Lower lobe of right lung (tissue), 2 donors: ENCODE measurements at regions not wholly inside any gene's neighbourhood (a gene's known extent, or its start where the extent isn't known, plus 50 kb on each side); places are given as distances from the start of the nearest gene placed in this dataset.
"Not testable (repeated sequence)": the region's sequence is repeated elsewhere in the genome, so short reads cannot be mapped to it uniquely, and the experiment has no call there.

ENCODE experiments used
- ATAC-seq, 2 donors: fragments of 200-7000 bp; cut with Tn5 transposase; one replicate each; pipeline ENCODE4 v1.9.1; 2020 to 2022; ENCODE audit warnings: mild to moderate bottlenecking in 2 of 2, moderate library complexity in 2 of 2
- DNase-seq: peaks from one replicate; pipeline ENCODE4 v3.0.0-alpha.2; 2020
- H3K27ac ChIP-seq: fragments of 200-600 bp; one replicate; pipeline ENCODE4 v1.8.0; 2022
- H3K27me3 ChIP-seq: fragments of 200-600 bp; one replicate; pipeline ENCODE4 v1.8.0; 2022; ENCODE audit warnings: low read depth
- H3K36me3 ChIP-seq: fragments of 200-600 bp; one replicate; pipeline ENCODE4 v1.8.0; 2022; ENCODE audit warnings: mild to moderate bottlenecking
- H3K4me1 ChIP-seq: fragments of 200-600 bp; one replicate; pipeline ENCODE4 v1.8.0; 2022
- H3K4me3 ChIP-seq: fragments of 200-600 bp; one replicate; pipeline ENCODE4 v1.8.0; 2022; ENCODE audit warnings: mild to moderate bottlenecking
- H3K9me3 ChIP-seq: fragments of 200-600 bp; one replicate; pipeline ENCODE4 v1.8.0; 2022
- intact Hi-C: fragments of 100-400 bp; cut with DNase I; formaldehyde crosslinking; loops from one replicate; pipeline ENCODE4 v1.11.0; 2022
- TF ChIP-seq, protein P1 (sequence below): fragments of 200-600 bp; IDR thresholded peaks from one replicate; pipeline ENCODE4 v1.8.0; 2022; ENCODE audit warnings: antibody characterized with exemption, mild to moderate bottlenecking
- donor health status: DM: no; HTN: yes; CAD: no; lungs with severe emphysema.

DNA sequence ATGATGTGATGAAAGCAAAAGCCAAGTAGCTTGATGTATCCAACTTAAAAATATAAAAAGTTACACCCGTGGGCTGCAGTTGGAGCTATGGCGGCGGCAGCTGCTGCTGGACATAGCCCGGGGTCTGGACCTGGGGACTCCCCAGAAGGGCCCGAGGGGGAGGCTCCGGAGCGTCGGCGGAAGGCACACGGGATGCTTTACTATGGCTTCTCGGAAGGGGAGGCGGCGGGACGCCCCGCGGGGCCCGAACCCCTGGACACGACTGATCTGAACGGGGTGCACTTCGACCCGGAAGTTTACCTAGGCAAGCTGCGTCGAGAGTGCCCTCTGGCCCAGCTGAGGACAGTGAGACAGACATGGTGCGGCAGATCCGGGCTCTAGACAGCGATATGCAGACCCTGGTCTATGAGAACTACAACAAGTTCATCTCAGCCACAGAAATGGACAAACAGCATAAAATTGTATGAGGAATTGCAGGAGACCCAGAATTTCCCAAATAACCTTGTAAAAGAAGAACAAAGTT lies 109.5 kb upstream of the EEF2KMT start:
- intact Hi-C loops: no loop called here
- no peak overlapping the region for H3K27ac ChIP-seq
- ATAC-seq: no peak
- DNase-seq: no peak
- no peak overlapping the region for H3K4me3 ChIP-seq
- no peaks in the 10 kb centered on the region for H3K4me1 ChIP-seq
- H3K27me3 ChIP-seq: no peaks in the 10 kb centered on the region
- H3K36me3 ChIP-seq: no peaks in the 10 kb centered on the region
- TF ChIP-seq, protein P1, sequence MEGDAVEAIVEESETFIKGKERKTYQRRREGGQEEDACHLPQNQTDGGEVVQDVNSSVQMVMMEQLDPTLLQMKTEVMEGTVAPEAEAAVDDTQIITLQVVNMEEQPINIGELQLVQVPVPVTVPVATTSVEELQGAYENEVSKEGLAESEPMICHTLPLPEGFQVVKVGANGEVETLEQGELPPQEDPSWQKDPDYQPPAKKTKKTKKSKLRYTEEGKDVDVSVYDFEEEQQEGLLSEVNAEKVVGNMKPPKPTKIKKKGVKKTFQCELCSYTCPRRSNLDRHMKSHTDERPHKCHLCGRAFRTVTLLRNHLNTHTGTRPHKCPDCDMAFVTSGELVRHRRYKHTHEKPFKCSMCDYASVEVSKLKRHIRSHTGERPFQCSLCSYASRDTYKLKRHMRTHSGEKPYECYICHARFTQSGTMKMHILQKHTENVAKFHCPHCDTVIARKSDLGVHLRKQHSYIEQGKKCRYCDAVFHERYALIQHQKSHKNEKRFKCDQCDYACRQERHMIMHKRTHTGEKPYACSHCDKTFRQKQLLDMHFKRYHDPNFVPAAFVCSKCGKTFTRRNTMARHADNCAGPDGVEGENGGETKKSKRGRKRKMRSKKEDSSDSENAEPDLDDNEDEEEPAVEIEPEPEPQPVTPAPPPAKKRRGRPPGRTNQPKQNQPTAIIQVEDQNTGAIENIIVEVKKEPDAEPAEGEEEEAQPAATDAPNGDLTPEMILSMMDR: no peak
- H3K9me3 ChIP-seq: no peaks in the 10 kb centered on the region

DNA sequence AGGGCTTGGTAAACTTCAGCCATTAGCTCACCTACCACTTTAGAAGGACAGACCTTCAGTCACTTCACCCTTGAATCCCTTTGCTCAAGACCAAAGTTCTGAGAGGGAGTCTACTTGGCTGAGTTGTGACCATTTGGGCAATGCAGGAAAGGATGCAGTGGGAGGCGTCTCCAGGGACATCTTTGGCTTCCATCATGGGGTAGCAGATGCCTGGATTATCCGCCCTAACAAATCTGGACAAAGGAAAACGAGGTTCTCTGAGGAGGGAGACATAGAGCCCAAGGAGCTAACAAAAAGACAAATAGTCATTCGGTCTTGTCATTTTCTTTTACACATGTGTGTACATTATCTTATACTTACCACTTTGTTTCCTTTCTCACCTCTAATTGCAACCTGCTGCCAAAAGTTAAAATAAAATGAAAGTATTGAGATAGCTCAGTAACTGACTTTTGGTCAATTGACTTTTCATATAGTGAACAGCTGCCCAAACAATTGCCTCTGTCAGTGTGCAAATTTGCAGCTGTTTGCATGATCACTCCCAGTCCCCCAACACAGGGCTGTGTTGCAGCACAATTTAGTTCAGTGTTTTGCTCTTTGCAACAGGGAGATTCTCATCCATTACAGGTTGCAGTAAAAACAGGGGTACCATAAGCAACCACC lies 108.9 kb upstream of the EEF2KMT start:
- intact Hi-C loops: no loop called here
- TF ChIP-seq, protein P1: no peak
- H3K27me3 ChIP-seq: no peaks in the 10 kb centered on the region
- no peak for ATAC-seq
- no peak overlapping the region for H3K27ac ChIP-seq
- DNase-seq: no peak
- H3K9me3 ChIP-seq: no peaks in the 10 kb centered on the region
- no peak overlapping the region for H3K4me3 ChIP-seq
- no peaks in the 10 kb centered on the region for H3K36me3 ChIP-seq
- no peaks in the 10 kb centered on the region for H3K4me1 ChIP-seq

DNA sequence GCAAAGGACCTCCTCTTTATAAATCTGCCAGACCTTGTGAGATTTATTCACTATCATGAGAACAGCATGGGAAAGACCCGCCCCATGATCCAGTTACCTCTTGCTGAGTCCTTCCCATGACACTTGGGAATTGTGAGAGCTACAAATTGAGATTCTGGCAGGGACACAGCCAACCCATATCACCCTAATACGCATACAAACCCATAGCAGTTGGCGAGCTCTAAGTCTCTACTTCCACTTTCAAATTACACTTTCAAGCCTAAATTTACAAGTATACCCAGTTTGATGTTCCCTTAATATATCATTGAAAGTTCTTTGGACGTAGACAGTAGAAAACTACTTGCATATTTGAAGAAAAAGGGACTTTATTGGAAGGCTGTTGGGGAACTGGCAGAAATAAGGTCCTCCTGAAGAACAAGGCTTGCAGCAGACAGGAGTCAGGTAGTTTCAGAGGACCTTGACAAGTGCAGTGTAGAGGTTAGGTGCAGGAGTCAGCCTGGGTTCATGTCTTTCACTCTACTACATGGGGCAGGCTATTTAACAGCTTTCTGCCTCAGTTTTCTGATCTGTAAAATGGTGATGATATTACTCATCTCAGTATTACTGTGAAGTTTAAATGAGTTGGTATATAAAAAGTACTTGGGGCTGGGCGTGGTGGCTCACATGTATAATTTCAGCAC lies 107.9 kb upstream of the EEF2KMT start:
- no peak overlapping the region for H3K27ac ChIP-seq
- ATAC-seq: no peak
- no peaks in the 10 kb centered on the region for H3K36me3 ChIP-seq
- H3K27me3 ChIP-seq: no peaks in the 10 kb centered on the region
- intact Hi-C loops: no loop called here
- H3K4me1 ChIP-seq: no peaks in the 10 kb centered on the region
- DNase-seq: no peak
- no peak overlapping the region for H3K4me3 ChIP-seq
- TF ChIP-seq, protein P1: no peak
- no peaks in the 10 kb centered on the region for H3K9me3 ChIP-seq

DNA sequence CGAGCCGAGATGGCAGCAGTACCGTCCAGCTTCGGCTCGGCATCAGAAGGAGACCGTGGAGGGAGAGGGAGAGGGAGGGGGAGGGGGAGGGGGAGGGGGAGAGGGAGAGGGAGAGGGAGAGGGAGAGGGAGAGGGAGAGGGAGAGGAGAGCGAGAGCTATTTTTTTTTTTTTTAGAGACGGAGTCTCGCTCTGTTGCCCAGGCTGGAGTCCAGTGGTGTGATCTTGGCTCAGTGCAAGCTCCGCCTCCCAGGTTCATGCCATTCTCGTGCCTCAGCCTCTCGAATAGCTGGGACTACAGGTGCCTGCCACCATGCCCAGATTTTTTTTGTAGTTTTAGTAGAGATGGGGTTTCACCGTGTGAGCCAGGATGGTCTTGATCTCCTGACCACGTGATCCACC lies 106.1 kb upstream of the EEF2KMT start:
- H3K9me3 ChIP-seq, H3K27me3 ChIP-seq, H3K27ac ChIP-seq, DNase-seq, intact Hi-C loops, H3K4me3 ChIP-seq, H3K4me1 ChIP-seq, ATAC-seq, H3K36me3 ChIP-seq: not testable (repeated sequence)

DNA sequence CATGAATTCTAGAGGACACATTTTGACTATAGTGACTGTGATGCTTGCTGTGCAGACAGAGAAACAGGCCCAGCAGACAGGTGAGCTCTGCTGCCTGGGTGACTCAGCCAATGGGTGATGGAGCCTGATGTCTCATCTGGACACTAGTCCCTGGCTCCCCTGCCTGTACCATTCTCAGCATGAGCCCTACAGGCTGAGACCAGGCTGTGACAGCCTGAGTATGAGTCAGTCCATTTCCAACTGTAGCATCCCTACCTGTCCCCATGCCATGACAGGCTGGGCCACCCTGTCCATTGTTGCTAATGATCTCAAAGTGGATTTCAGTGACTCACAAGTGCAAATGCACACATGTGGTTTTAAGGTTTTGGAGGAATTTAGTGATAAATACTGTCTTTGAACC lies 102.5 kb upstream of the EEF2KMT start:
- H3K4me1 ChIP-seq: no peaks in the 10 kb centered on the region
- H3K27me3 ChIP-seq: no peaks in the 10 kb centered on the region
- no peaks in the 10 kb centered on the region for H3K36me3 ChIP-seq
- TF ChIP-seq, protein P1: no peak
- H3K4me3 ChIP-seq: no peak overlapping the region
- ATAC-seq (no peak), DNase-seq (no peak)
- intact Hi-C loops: no loop called here
- H3K9me3 ChIP-seq: no peaks in the 10 kb centered on the region
- no peak overlapping the region for H3K27ac ChIP-seq

DNA sequence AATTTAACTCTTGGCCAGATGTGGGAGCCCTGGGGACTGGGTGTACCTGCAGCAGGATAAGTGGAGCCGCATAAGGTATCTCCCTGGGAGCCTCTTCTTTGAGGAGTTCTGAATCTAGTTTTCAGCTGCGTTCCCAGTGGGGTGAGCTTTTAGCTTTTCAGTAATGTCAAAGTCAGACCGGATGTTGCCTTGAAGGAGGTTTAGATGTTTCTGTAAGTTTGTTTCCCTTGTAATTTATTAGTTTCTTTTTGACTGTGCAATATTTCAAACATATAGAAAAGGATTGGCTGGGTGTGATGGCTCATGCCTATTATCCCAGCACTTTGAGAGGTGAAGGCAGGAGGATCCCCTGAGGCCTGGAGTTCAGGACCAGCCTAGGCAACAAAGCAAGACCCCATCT lies 98.6 kb upstream of the EEF2KMT start:
- no peak overlapping the region for H3K27ac ChIP-seq
- DNase-seq (no peak), ATAC-seq (no peak)
- no peaks in the 10 kb centered on the region for H3K4me1 ChIP-seq
- TF ChIP-seq, protein P1: no peak
- intact Hi-C loops: no loop called here
- H3K27me3 ChIP-seq: no peaks in the 10 kb centered on the region
- H3K9me3 ChIP-seq: no peaks in the 10 kb centered on the region
- no peak overlapping the region for H3K4me3 ChIP-seq
- H3K36me3 ChIP-seq: no peaks in the 10 kb centered on the region
